ENCODE measurements at regions not wholly inside any gene's neighbourhood (a gene's known extent, or its start where the extent isn't known, plus 50 kb on each side); places are given as distances from the start of the nearest gene placed in this dataset.

- no peak for TF ChIP-seq CTCF (IDR thresholded peaks at IDR 0.05; ENCODE audit: insufficient read depth, low read length, poor library complexity, severe bottlenecking)
- TF ChIP-seq EZH2phosphoT487 (conservative IDR thresholded peaks at IDR 0.05; ENCODE audit: low read length) = no peak
Observed at GRCh38 chr1:192918259-192918658, 109.4 kb downstream of the RGS2 start.
